ENCODE measurements at regions not wholly inside any gene's neighbourhood (a gene's known extent, or its start where the extent isn't known, plus 50 kb on each side); places are given as distances from the start of the nearest gene placed in this dataset.

DNA sequence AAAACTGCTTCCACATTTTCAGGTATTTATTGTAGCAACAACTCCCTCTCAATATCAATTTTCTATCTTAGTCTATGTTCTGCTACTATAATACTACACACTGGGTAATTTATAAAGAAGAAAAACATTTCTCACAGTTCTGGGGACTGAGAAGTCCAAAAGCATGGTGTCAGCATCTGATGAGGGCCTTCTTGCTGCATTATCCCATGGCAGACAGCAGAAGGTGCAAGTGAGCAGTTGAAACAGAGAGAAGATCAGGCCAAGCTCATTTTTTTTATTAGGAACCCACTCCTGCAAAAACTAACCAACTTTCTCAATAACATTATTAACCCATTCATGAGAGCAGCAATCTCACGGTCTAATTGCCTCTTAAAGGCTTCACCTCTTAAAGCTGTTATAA is 376.0 kb downstream of the RAB28 start:
- FAIRE-seq (no peak), DNase-seq (ENCODE audit: low read depth) (no peak)
- H3K27me3 ChIP-seq (ENCODE audit: control insufficient read depth, insufficient read depth, low read length) = no peaks in the 10 kb centered on the region
- TF ChIP-seq, protein P1, sequence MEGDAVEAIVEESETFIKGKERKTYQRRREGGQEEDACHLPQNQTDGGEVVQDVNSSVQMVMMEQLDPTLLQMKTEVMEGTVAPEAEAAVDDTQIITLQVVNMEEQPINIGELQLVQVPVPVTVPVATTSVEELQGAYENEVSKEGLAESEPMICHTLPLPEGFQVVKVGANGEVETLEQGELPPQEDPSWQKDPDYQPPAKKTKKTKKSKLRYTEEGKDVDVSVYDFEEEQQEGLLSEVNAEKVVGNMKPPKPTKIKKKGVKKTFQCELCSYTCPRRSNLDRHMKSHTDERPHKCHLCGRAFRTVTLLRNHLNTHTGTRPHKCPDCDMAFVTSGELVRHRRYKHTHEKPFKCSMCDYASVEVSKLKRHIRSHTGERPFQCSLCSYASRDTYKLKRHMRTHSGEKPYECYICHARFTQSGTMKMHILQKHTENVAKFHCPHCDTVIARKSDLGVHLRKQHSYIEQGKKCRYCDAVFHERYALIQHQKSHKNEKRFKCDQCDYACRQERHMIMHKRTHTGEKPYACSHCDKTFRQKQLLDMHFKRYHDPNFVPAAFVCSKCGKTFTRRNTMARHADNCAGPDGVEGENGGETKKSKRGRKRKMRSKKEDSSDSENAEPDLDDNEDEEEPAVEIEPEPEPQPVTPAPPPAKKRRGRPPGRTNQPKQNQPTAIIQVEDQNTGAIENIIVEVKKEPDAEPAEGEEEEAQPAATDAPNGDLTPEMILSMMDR (IDR thresholded peaks at IDR 0.05; ENCODE audit: insufficient read depth, low read length, severe bottlenecking) = no peak
- H3K36me3 ChIP-seq (ENCODE audit: control insufficient read depth, insufficient read depth, low read length) = no peaks in the 10 kb centered on the region
- H3K4me3 ChIP-seq (ENCODE audit: low read depth, low read length) = no peak overlapping the region

DNA sequence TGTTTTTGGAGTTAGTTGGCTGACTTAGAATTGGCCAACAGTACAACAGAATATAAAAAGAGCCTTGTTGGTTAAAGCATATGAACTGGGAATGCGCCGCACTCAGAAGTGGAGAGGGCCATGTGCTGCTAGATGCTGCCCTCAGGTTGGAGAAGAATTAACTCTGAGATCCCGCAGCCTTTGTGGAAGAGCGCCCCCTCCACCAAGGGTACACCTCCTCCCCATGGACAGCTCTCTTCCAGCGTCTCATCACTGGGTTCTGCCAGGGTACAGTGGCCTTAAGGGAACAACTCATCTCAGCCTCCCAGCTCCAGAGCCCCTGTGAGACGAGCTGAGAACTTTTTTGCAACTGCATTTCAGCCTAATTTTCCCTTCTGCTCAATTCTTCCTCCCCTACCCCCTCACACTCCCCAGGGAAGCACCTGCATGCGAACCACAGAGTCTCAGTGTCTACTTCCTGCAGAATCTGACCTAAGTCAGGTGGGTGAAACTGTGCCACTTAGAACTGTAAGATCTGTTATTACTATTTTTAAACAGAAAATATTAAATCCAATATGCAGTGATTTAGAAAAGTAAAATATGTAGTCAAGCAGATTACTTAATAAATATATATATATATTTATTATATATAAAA is 380.6 kb downstream of the RAB28 start:
- TF ChIP-seq, protein P1 (IDR thresholded peaks at IDR 0.05; ENCODE audit: insufficient read depth, low read length, severe bottlenecking) = no peak
- no peak for FAIRE-seq
- no peak for DNase-seq (ENCODE audit: low read depth)
- H3K27me3 ChIP-seq (ENCODE audit: control insufficient read depth, insufficient read depth, low read length) = no peaks in the 10 kb centered on the region
- H3K4me3 ChIP-seq (ENCODE audit: low read depth, low read length) = no peak overlapping the region
- H3K36me3 ChIP-seq (ENCODE audit: control insufficient read depth, insufficient read depth, low read length) = no peaks in the 10 kb centered on the region

DNA sequence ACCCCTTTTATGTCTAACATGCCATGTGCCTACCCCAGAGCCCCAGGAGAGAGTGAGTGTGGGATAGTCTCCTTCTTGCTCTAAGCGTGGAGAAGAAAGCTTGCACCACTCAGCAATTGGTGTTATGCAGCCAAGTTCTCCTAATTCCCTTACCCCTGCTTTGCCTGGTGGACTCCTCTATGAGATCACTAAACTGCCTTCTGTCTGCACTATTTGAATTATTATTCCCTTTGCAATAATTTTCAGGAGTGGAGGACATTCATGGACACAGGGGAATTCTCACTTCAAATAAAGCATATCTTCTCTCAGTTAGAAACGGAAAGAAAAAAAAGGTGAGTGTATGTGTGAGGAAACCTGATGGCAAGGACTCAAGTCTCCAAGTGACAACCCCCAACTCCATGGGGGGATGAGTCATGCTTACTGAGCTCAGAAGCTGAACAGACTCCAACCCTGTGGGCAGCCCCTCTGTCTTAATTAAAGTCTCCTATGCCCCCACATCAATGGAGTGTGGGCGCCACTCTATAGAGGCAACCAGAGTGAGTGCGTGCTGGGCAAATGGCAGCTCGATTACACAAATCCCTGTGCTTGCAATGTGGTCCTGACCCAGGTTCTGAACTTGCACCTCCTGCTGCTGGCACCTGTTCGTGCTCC is 381.9 kb downstream of the RAB28 start:
- FAIRE-seq (peak; percentile 32), DNase-seq (ENCODE audit: low read depth) (no peak)
- Histone ChIP-seq H3K27me3 (ENCODE audit: control insufficient read depth, insufficient read depth, low read length) (no peaks in the 10 kb centered on the region), H3K4me3 (ENCODE audit: low read depth, low read length) (no peak overlapping the region), H3K36me3 (ENCODE audit: control insufficient read depth, insufficient read depth, low read length) (no peaks in the 10 kb centered on the region)
- TF ChIP-seq, protein P1 (IDR thresholded peaks at IDR 0.05; ENCODE audit: insufficient read depth, low read length, severe bottlenecking) = no peak

DNA sequence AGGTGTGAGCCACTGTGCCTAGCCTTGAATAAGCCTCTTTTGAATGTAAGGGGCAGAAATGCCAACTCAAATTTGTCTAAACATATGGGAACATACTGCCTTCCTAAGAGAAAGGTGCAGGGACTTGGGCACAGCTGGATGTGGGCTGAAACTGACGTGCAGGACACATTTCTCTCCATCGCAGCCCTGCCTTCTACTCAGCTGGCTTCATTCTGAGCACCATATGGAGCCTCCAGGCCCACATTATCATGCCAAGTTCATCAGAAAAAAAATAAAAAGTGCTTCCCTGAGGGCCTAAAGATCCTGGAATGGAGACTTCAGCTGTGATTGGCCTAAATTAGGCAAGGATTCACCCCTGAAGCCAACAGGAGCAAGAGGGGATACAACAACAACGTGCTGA is 386.2 kb downstream of the RAB28 start:
- FAIRE-seq (no peak), DNase-seq (ENCODE audit: low read depth) (no peak)
- Histone ChIP-seq H3K36me3 (ENCODE audit: control insufficient read depth, insufficient read depth, low read length) (no peaks in the 10 kb centered on the region), H3K27me3 (ENCODE audit: control insufficient read depth, insufficient read depth, low read length) (no peaks in the 10 kb centered on the region), H3K4me3 (ENCODE audit: low read depth, low read length) (no peak overlapping the region)
- TF ChIP-seq, protein P1 (IDR thresholded peaks at IDR 0.05; ENCODE audit: insufficient read depth, low read length, severe bottlenecking) = no peak

DNA sequence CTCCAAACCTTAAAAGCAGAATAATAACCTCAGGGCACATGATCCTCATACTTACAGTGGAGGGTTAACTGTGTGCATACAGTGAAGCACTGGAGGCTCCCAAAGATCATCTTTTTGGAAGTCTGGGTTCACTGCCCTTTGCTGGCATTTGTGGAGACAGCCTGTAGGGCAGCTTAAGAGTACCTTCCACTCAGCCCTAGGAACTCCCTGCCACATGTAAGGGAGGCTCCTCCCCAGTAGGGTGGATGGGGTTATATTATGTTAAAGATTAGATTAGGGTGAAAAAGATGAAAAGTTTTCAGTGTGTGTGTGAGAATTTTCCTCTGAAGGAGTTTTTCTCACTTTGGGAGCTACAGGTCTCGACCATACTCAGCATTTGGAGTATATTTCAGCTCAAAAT is 388.4 kb downstream of the RAB28 start:
- TF ChIP-seq, protein P1 (IDR thresholded peaks at IDR 0.05; ENCODE audit: insufficient read depth, low read length, severe bottlenecking) = no peak
- DNase-seq (ENCODE audit: low read depth) = no peak
- Histone ChIP-seq H3K4me3 (ENCODE audit: low read depth, low read length) (no peak overlapping the region), H3K27me3 (ENCODE audit: control insufficient read depth, insufficient read depth, low read length) (no peaks in the 10 kb centered on the region), H3K36me3 (ENCODE audit: control insufficient read depth, insufficient read depth, low read length) (no peaks in the 10 kb centered on the region)
- no peak for FAIRE-seq

DNA sequence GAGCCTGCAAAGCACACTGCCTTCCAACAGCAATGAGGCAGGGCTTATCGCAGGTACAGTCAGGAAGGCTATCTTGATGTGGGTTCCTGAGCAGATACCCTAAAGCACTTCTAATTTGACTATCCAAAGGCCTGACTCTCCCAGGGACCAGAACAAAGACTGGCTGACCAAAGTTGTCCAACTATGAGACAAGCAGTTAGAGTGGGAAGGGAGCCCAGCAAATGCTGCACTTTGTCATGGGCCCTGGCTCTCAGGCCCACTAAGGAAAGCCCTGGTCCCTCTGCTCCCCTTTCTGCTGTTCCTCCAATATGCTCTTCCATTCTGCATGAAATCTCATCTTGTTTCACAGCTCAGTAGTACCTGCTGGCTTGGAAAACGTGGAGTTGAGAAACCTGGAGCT is 391.0 kb downstream of the RAB28 start:
- TF ChIP-seq, protein P1 (IDR thresholded peaks at IDR 0.05; ENCODE audit: insufficient read depth, low read length, severe bottlenecking) = no peak
- H3K27me3 ChIP-seq (ENCODE audit: control insufficient read depth, insufficient read depth, low read length) = no peaks in the 10 kb centered on the region
- DNase-seq (ENCODE audit: low read depth) (no peak), FAIRE-seq (no peak)
- no peak overlapping the region for H3K4me3 ChIP-seq (ENCODE audit: low read depth, low read length)
- H3K36me3 ChIP-seq (ENCODE audit: control insufficient read depth, insufficient read depth, low read length) = no peaks in the 10 kb centered on the region

All from bronchial epithelial cell (primary cell).